ENCODE measurements at regions not wholly inside any gene's neighbourhood (a gene's known extent, or its start where the extent isn't known, plus 50 kb on each side); places are given as distances from the start of the nearest gene placed in this dataset.

GRCh38 chr20:6295867-6296256 is 173.0 kb upstream of the FERMT1 start:
- TF ChIP-seq POLR2AphosphoS5 (IDR thresholded peaks at IDR 0.05) (no peak), POLR2A (IDR thresholded peaks at IDR 0.05) (no peak)
- TF ChIP-seq, protein P1, sequence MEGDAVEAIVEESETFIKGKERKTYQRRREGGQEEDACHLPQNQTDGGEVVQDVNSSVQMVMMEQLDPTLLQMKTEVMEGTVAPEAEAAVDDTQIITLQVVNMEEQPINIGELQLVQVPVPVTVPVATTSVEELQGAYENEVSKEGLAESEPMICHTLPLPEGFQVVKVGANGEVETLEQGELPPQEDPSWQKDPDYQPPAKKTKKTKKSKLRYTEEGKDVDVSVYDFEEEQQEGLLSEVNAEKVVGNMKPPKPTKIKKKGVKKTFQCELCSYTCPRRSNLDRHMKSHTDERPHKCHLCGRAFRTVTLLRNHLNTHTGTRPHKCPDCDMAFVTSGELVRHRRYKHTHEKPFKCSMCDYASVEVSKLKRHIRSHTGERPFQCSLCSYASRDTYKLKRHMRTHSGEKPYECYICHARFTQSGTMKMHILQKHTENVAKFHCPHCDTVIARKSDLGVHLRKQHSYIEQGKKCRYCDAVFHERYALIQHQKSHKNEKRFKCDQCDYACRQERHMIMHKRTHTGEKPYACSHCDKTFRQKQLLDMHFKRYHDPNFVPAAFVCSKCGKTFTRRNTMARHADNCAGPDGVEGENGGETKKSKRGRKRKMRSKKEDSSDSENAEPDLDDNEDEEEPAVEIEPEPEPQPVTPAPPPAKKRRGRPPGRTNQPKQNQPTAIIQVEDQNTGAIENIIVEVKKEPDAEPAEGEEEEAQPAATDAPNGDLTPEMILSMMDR (IDR thresholded peaks at IDR 0.05 in 8 of 11, conservative IDR thresholded peaks at IDR 0.05 in 3 of 11) = no peak
- no peak overlapping the region for H3K27ac ChIP-seq
- no peaks in the 10 kb centered on the region for H3K4me1 ChIP-seq
- no peaks in the 10 kb centered on the region for H3K36me3 ChIP-seq
- DNase-seq = no peak
- H3K4me3 ChIP-seq = no peak overlapping the region
- H3K9me3 ChIP-seq = no peaks in the 10 kb centered on the region
- no peaks in the 10 kb centered on the region for H3K27me3 ChIP-seq (replicated peaks in 1 of 7)
- intact Hi-C loops (cut with DNase I; ENCODE audit: low total_unique reads) = no loop called here

DNA sequence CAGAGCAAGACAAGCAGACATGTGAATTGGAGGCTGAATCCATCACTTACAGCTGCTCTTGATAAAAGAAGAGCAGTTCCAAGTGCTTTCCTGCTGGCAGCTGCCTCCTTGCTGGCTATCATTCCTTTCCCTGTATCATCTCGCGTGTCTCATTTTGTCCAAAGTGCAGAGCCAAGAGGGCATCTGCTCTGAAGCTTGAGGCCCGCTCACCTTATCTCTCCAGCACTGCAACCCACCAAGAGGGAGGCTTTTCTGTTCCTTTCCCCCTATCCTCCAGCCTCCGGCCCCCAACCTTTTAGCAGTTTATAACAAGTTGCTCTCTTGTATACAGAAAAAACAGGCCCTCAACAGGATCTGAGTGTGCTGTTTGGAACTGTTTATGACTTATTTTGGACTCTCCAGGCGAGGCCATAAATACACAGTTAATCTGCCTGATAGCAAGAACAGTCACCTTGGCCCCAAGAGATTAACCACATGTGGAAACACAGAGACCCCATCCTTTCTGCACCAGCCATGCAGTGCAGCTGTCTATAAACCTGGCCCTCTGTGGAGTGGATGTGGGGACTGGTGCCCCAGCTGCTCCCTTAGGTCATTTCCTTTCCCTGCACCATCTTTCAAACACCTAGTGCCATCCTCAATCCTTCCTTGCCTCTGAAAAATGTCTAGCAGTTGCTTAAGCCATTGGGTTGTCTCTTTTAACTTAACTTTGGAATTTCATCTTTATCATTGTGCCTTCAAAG is 172.5 kb upstream of the FERMT1 start:
- Histone ChIP-seq H3K36me3 (no peaks in the 10 kb centered on the region), H3K27me3 (replicated peaks in 1 of 7) (no peaks in the 10 kb centered on the region), H3K27ac (no peak overlapping the region), H3K4me3 (no peak overlapping the region), H3K9me3 (no peaks in the 10 kb centered on the region), H3K4me1 (no peaks in the 10 kb centered on the region)
- WGBS, 5 donors = 54 to 69% (median 63%) methylated on average over 5 of the region's 5 CpGs
- intact Hi-C loops (cut with DNase I; ENCODE audit: low total_unique reads) = no loop called here
- TF ChIP-seq POLR2A (IDR thresholded peaks at IDR 0.05) = no peak
- no peak for TF ChIP-seq POLR2AphosphoS5 (IDR thresholded peaks at IDR 0.05)
- TF ChIP-seq, protein P1 (IDR thresholded peaks at IDR 0.05 in 8 of 11, conservative IDR thresholded peaks at IDR 0.05 in 3 of 11) = no peak
- no peak for DNase-seq

DNA sequence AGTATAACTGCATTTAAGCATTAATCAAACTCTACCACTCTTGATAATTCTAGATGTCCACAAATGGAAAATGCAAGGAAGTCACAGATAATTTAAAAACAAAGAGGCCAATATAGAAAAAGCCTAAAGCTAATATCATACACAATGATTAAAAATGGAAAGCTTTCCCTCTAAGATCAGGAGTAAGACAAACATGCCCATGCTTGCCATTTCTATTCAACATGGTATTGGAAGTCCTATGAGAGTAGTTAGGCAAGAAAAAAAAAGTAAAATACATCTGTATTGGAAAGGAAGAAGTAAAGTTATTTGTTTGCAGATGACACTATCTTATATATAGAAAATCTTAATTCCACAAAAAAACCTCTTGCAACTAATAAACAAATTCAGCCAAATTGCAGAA is 164.6 kb upstream of the FERMT1 start:
- no peak overlapping the region for H3K4me3 ChIP-seq
- TF ChIP-seq POLR2A (IDR thresholded peaks at IDR 0.05) (no peak), POLR2AphosphoS5 (IDR thresholded peaks at IDR 0.05) (no peak)
- TF ChIP-seq, protein P1 (IDR thresholded peaks at IDR 0.05 in 8 of 11, conservative IDR thresholded peaks at IDR 0.05 in 3 of 11) = no peak
- H3K27ac ChIP-seq = no peak overlapping the region
- H3K36me3 ChIP-seq = no peaks in the 10 kb centered on the region
- DNase-seq = no peak
- intact Hi-C loops (cut with DNase I; ENCODE audit: low total_unique reads) = no loop called here
- H3K27me3 ChIP-seq (replicated peaks in 1 of 7) = no peaks in the 10 kb centered on the region
- H3K4me1 ChIP-seq = no peaks in the 10 kb centered on the region
- peaks cover 12 to 37% (median 27%) of the 10 kb centered on the region in 8 donors for H3K9me3 ChIP-seq

- Histone ChIP-seq H3K4me3 (no peak overlapping the region), H3K27ac (no peak overlapping the region), H3K36me3 (no peaks in the 10 kb centered on the region), H3K27me3 (replicated peaks in 1 of 7) (no peaks in the 10 kb centered on the region), H3K9me3 (peaks cover 4 to 43% (median 31%) of the 10 kb centered on the region in 8 donors), H3K4me1 (no peaks in the 10 kb centered on the region)
- intact Hi-C loops (cut with DNase I; ENCODE audit: low total_unique reads) = no loop called here
- TF ChIP-seq POLR2A (IDR thresholded peaks at IDR 0.05) (no peak), POLR2AphosphoS5 (IDR thresholded peaks at IDR 0.05) (no peak)
- TF ChIP-seq, protein P1 (IDR thresholded peaks at IDR 0.05 in 8 of 11, conservative IDR thresholded peaks at IDR 0.05 in 3 of 11) = no peak
- DNase-seq = no peak
- 66 to 86% (median 74%) methylated on average over 1 of the region's 1 CpG for WGBS, 5 donors
Observed at GRCh38 chr20:6282642-6283041, 159.8 kb upstream of the FERMT1 start.

Measured in spleen (tissue), 11 donors.